ENCODE measurements at regions not wholly inside any gene's neighbourhood (a gene's known extent, or its start where the extent isn't known, plus 50 kb on each side); places are given as distances from the start of the nearest gene placed in this dataset.

GRCh38 chr2:212712991-212713390 is 174.4 kb upstream of the ERBB4 start:
- DNase-seq (ENCODE audit: low read depth in 4 of 4, low spot score in 3 of 4) = no peak

GRCh38 chr2:212712466-212712865 is 173.9 kb upstream of the ERBB4 start:
- DNase-seq (ENCODE audit: low read depth in 4 of 4, low spot score in 3 of 4) = no peak

- no peak for DNase-seq (ENCODE audit: low read depth in 4 of 4, low spot score in 3 of 4)
These were observed 173.3 kb upstream of the ERBB4 start for GRCh38 chr2:212711856-212712255.

GRCh38 chr2:212709280-212709679 is 170.7 kb upstream of the ERBB4 start:
- no peak for DNase-seq (ENCODE audit: low read depth in 4 of 4, low spot score in 3 of 4)

GRCh38 chr2:212708355-212708754 is 169.8 kb upstream of the ERBB4 start:
- DNase-seq (ENCODE audit: low read depth in 4 of 4, low spot score in 3 of 4) = no peak

- DNase-seq (ENCODE audit: low read depth in 4 of 4, low spot score in 3 of 4) = no peak
These were observed 156.8 kb upstream of the ERBB4 start for GRCh38 chr2:212695426-212695825.

DNA sequence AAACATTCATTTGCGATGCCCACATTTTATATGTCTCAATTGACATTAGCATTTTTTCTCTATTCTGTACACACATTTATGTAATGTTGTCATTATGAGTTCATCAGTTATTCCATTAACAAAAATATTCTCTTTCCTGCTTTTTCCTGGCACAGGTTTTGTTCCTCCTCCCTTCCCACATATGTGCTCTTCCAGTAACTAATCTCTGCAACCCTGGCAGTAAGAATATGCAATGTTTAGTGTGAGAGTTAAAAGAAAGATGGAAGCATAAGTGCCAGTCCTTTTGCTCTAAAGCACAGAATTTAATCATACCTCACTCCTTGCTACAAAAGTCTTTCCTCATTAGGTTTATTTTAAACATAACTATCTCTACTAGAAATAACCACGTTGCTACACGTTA is 155.8 kb upstream of the ERBB4 start:
- no peak for DNase-seq (ENCODE audit: low read depth in 4 of 4, low spot score in 3 of 4)

DNA sequence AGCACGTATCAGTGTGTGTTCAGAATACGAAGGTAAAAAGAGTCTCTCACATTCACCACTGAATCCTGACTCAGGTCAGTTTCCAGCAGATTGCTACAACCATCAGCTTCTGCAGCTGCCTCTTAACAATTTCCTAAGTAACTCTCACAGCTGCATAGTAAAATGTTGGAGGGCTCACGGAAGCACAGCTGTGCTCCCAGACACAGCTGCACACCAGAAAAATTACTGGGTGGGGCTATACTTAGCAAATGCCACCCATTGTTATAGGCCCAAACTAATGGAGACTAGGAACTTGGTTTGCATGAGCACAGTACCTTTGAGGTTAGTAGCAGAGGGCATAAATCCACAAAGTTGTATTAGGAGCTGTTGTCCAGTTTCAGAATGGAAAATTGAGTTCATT is 153.9 kb upstream of the ERBB4 start:
- DNase-seq (ENCODE audit: low read depth in 4 of 4, low spot score in 3 of 4) = no peak

GRCh38 chr2:212686285-212686895 is 147.8 kb upstream of the ERBB4 start:
- DNase-seq (ENCODE audit: low read depth in 4 of 4, low spot score in 3 of 4) = peak; percentile 36 to 51 (median 44)

DNA sequence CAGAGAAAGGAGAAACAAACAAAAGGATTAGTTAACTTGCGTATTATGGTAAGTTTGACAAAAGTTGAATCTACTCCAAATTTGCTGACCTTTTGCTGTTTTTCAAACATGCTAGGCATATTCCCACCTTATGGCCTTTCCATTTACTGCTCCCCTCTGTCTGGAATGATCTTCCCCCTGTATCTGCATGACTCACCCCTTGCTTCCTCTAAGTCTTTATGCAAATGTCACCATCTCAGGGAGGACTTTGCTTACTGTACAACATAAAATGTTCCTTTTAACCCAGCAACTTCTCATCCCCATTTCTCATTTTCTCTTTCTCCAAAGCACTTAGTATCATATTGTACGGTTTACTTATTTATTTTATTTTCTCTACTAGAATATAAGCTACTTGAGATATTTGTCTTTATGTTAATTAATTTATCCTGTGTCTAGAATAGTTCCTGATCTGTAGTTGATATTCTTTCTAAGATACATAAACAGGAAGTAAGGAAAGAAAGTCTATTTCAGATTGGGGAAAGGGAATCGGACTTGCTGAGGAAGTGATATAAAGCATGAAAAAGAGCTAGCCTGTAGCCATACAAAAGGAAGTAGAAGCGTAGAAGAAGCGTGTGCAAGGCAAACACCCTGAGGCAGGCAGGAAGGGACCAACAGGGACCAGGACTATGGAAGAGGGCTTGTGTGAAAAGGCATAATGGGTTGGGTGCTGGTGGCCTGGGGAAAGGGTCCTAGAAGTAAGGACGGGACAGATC is 144.9 kb upstream of the ERBB4 start:
- DNase-seq (ENCODE audit: low read depth in 4 of 4, low spot score in 3 of 4) = no peak

DNA sequence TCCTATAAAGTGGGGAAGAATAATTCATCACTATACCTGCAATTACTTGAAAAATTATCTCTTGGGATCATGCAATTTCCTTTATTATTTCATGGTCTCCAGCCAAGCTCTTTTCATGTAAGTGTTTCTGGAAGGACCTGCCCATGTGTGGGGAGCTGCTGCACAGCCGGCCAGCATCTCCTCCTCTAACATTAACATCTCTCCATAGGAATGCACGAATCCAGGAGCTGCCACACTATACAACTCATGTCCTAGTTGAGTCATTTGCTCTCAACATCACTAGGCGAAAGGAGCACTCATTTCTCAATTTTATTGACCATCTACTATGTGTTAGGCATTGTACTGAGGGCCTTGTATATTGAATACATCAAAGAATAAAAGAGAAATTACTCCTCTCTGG is 144.3 kb upstream of the ERBB4 start:
- no peak for DNase-seq (ENCODE audit: low read depth in 4 of 4, low spot score in 3 of 4)

DNA sequence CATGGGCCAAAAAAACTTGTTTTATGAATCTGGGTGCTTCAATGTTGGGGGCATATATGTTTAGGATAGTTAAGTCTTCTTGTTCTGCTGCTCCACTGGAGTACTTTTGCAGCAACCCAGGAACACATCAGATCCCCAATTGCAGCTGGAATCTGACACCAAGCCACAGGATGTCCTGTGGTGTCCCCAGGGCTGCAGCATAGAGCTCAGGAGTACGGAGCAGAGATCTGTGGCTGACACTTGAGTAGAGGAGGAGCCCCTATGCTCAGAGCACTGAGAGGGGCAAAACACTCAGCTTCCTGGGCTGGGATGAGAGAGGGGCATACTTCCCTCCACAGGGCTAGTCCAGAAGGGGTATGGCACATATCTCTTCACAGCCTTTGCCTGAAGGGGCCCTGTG is 138.9 kb upstream of the ERBB4 start:
- no peak for DNase-seq (ENCODE audit: low read depth in 4 of 4, low spot score in 3 of 4)

DNA sequence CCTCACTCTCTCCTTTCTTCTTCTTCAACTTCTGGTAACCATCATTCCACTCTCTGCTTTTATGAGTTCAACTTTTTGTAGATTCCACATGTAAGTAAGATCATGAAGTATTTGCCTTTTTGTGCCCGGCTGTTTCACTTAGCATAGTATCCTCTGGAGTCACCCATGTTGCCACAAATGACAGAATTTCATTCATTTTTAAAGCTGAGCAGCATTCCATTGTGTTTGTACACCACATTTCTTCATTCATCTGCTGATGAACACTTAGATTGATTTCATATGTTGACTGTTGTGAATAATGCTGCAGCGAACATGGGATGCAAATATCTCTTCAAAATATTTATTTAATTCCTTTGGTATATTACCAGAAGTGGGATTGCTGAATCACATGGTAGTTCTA is 133.6 kb upstream of the ERBB4 start:
- no peak for DNase-seq (ENCODE audit: low read depth in 4 of 4, low spot score in 3 of 4)

- DNase-seq (ENCODE audit: low read depth in 4 of 4, low spot score in 3 of 4) = no peak
These were observed 131.2 kb upstream of the ERBB4 start for GRCh38 chr2:212669761-212670160.

GRCh38 chr2:212667751-212668316 is 129.2 kb upstream of the ERBB4 start:
- DNase-seq (ENCODE audit: low read depth in 4 of 4, low spot score in 3 of 4) = no peak

DNA sequence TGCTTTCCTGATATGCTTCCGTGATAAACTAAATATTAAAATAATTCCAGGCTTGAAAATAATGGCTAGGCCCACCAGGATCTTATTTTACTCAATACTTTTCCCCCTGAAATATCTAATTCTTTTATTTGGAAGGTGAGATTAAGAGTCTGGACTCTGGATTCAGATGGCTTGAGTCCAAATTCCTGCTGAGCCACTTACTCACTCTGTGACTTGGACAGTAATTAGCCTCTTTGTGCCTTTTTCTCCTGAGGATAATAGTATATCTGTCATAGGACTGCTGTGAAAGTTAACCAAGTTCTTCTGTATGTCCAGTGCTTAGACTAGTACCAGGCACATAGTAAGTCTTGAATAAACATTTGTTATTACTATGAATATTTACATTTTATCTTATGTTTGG is 127.3 kb upstream of the ERBB4 start:
- no peak for DNase-seq (ENCODE audit: low read depth in 4 of 4, low spot score in 3 of 4)

DNA sequence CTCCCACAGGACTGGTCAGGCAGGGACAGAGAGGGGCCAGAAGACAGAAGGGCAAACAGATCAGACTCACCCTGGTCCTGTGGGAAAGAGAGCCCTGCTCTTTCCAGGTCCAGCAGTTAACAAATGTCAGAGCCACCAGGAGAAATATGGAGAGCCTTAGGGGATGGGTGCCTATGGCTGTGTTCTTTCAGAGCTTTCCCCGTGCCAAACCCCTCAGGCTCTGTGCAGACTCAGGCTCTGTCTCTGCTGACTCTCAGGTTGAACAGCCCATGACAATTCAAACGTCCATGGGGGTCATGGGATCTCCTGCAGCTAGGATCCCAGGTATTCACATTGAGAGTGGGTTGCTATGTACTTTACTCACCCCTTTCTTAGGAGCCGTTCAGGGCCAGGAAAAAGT is 120.8 kb upstream of the ERBB4 start:
- DNase-seq (ENCODE audit: low read depth in 4 of 4, low spot score in 3 of 4) = no peak

DNA sequence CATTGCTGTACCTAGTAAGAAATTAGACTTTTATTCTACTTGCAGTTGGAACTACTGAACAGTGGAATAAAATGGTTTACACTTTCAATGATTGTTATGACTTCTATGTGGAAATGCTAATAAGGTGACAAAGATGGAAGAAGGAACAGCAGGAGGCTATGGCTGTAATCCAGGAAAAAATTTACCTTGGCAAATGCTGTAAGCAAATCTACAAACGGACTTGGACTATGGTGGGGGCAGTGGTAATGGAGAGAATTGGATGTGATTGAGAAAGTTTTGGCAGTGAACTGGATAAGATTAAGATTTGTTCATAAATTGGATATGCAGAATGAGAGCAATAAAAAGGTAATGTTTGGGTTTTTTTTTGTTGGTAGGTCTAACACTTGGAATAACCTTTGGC is 111.0 kb upstream of the ERBB4 start:
- no peak for DNase-seq (ENCODE audit: low read depth in 4 of 4, low spot score in 3 of 4)

DNA sequence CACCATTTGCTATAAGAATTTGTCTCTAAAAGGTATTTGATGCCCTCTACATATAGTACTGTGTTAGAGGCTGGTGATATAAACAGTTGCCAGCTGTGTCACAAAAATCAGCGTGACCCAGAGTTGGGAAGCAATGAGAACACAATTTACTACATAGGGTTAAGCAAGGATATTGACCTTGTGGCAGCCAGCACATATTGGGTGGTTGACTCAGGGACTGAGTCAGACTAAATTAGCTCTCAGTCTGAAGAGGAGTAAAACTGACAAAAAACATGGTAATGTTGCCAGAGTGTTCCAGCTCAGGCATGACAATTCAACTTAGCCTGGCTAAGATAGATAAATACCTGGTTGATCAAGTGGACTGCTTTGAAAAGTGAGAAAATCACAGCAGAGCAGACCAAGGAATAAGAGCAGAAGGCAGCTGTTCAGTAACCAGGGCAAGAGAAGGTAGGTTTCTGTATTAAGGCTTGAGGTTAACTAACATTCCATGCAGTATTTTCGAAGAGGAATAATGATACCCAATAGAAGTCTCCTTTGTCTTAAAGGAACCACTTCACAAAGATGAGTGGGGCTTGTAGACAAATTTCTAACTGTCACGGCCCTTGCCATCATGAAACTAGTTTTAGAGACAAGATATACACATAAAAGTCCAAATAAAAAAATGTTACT is 108.2 kb upstream of the ERBB4 start:
- DNase-seq (ENCODE audit: low read depth in 4 of 4, low spot score in 3 of 4) = no peak

DNA sequence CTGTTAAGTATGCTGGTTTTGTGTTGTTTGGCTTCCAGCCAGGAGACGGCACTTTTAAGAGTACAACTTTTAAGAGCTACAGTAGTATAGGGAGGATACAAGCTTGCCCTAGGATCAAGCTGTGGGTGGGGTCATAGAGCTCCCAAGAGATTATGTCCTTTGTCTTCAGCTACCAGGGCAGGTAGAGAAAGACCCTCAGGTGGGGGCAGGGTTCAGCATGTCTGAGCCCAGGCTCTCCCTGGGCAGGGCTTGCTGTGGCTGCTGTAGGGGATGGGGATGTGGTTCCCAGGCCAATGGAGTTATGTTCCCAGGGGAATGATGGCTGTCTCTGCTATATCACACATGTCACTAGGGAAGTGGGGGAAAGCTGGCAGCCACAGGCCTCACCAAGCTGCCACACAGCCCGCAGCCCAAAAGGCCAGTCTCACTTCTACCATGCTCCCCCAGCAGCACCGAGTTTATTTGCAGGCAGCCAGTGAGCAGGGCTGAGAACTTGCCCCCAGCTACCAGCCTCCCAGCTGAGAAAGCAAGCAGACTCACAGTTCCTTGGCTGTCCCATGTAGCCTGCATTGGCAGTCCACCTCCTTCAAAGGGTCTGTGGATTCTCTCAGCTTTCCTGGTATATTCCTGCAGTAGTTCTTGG is 105.7 kb upstream of the ERBB4 start:
- no peak for DNase-seq (ENCODE audit: low read depth in 4 of 4, low spot score in 3 of 4)

GRCh38 chr2:212640428-212640827 is 101.8 kb upstream of the ERBB4 start:
- DNase-seq (ENCODE audit: low read depth in 4 of 4, low spot score in 3 of 4) = no peak
